Mucosa of descending colon (tissue), 3 donors: ENCODE measurements at regions not wholly inside any gene's neighbourhood (a gene's known extent, or its start where the extent isn't known, plus 50 kb on each side); places are given as distances from the start of the nearest gene placed in this dataset.
"Not testable (repeated sequence)": the region's sequence is repeated elsewhere in the genome, so short reads cannot be mapped to it uniquely, and the experiment has no call there.

ENCODE experiments used
- ATAC-seq: fragments of 200-7000 bp; cut with Tn5 transposase; one replicate; pipeline ENCODE4 v1.9.1; 2020; ENCODE audit warnings: mild to moderate bottlenecking, moderate library complexity
- DNase-seq, 3 donors: peaks; one replicate each; pipeline ENCODE4 v3.0.0-alpha.2; 2020
- H3K36me3 ChIP-seq: fragments of 200-600 bp; one replicate; pipeline ENCODE4 v1.8.0; 2021; ENCODE audit warnings: low read depth, mild to moderate bottlenecking
- H3K4me1 ChIP-seq: fragments of 200-600 bp; one replicate; pipeline ENCODE4 v1.8.0; 2021; ENCODE audit warnings: low read depth, mild to moderate bottlenecking
- H3K4me3 ChIP-seq: fragments of 200-600 bp; one replicate; pipeline ENCODE4 v1.8.0; 2021; ENCODE audit warnings: mild to moderate bottlenecking
- H3K9me3 ChIP-seq: fragments of 200-600 bp; one replicate; pipeline ENCODE4 v1.8.0; 2021; ENCODE audit warnings: mild to moderate bottlenecking
- CTCF ChIP-seq: fragments of 200-600 bp; IDR thresholded peaks from one replicate; pipeline ENCODE4 v1.8.0; 2022; ENCODE audit warnings: antibody characterized with exemption, mild to moderate bottlenecking
- intact Hi-C, 2 donors: fragments of 100-400 bp; cut with DNase I in 1 of 2; cut with micrococcal nuclease in 1 of 2; formaldehyde crosslinking; loops; one replicate each; pipeline versions ENCODE4 v1.11.0 to v1.11.1; 2022; cut with DNase I, micrococcal nuclease
- donor health status: DM: no; HTN: no; CAD: no; lungs with moderate emphysema.
- donor health status: DM: no; HTN: no; CAD: no.
- donor health status: DM: no; HTN: yes; CAD: no.

GRCh38 chr16:13628156-13628555 is 291.8 kb upstream of the ERCC4 start:
- H3K36me3 ChIP-seq, result no peaks in the 10 kb centered on the region
- ATAC-seq (no peak), DNase-seq (no peak)
- H3K9me3 ChIP-seq, result no peaks in the 10 kb centered on the region
- no peak for TF ChIP-seq CTCF
- no peak overlapping the region for H3K4me3 ChIP-seq
- intact Hi-C loops, result no loop called here
- no peaks in the 10 kb centered on the region for H3K4me1 ChIP-seq

- no peaks in the 10 kb centered on the region for H3K36me3 ChIP-seq
- H3K9me3 ChIP-seq, result no peaks in the 10 kb centered on the region
- H3K4me1 ChIP-seq, result no peaks in the 10 kb centered on the region
- no peak overlapping the region for H3K4me3 ChIP-seq
- ATAC-seq (no peak), DNase-seq (no peak)
- intact Hi-C loops, result no loop called here
- TF ChIP-seq CTCF, result no peak
These were observed 290.2 kb upstream of the ERCC4 start for GRCh38 chr16:13629704-13630103.

GRCh38 chr16:13630374-13630773 is 289.6 kb upstream of the ERCC4 start:
- no peak overlapping the region for H3K4me3 ChIP-seq
- intact Hi-C loops, result no loop called here
- TF ChIP-seq CTCF, result no peak
- DNase-seq (no peak), ATAC-seq (no peak)
- peaks cover 2% of the 10 kb centered on the region for H3K9me3 ChIP-seq
- no peaks in the 10 kb centered on the region for H3K36me3 ChIP-seq
- no peaks in the 10 kb centered on the region for H3K4me1 ChIP-seq

GRCh38 chr16:13631213-13631767 is 288.7 kb upstream of the ERCC4 start:
- intact Hi-C loops, result no loop called here
- TF ChIP-seq CTCF, result no peak
- Histone ChIP-seq H3K4me1 (no peaks in the 10 kb centered on the region), H3K36me3 (no peaks in the 10 kb centered on the region), H3K9me3 (peaks cover 2% of the 10 kb centered on the region), H3K4me3 (no peak overlapping the region)
- DNase-seq (no peak), ATAC-seq (no peak)

GRCh38 chr16:13631916-13632315 is 288.0 kb upstream of the ERCC4 start:
- intact Hi-C loops, result no loop called here
- ATAC-seq (no peak), DNase-seq (no peak)
- Histone ChIP-seq H3K4me1 (no peaks in the 10 kb centered on the region), H3K4me3 (no peak overlapping the region), H3K9me3 (peaks cover 2% of the 10 kb centered on the region), H3K36me3 (no peaks in the 10 kb centered on the region)
- no peak for TF ChIP-seq CTCF

GRCh38 chr16:13632504-13632903 is 287.4 kb upstream of the ERCC4 start:
- ATAC-seq, DNase-seq, H3K4me1 ChIP-seq, H3K9me3 ChIP-seq, H3K4me3 ChIP-seq, intact Hi-C loops, H3K36me3 ChIP-seq: not testable (repeated sequence)
